Right lobe of liver (tissue), 4 donors: ENCODE measurements at regions not wholly inside any gene's neighbourhood (a gene's known extent, or its start where the extent isn't known, plus 50 kb on each side); places are given as distances from the start of the nearest gene placed in this dataset.

Experiments
- POLR2A ChIP-seq: fragments of 450-650 bp; IDR thresholded peaks from one replicate; pipeline ENCODE4 v1.6.1; 2017; ENCODE audit warnings: antibody characterized with exemption, mild to moderate bottlenecking
- TF ChIP-seq, protein P1 (sequence below), 4 donors: fragments of 200-600 bp in 3 of 4; fragments of 450-650 bp in 1 of 4; IDR thresholded peaks; one replicate each; pipeline versions ENCODE4 v1.5.1 to v1.8.0; 2016 to 2022; ENCODE audit warnings: antibody characterized with exemption in 4 of 4, mild to moderate bottlenecking in 2 of 4
- donor health status: DM: no; HTN: no; CAD: no.
- donor health status: DM: no; HTN: no; CAD: no.
- donor health status: DM: no; HTN: yes; CAD: no.

DNA sequence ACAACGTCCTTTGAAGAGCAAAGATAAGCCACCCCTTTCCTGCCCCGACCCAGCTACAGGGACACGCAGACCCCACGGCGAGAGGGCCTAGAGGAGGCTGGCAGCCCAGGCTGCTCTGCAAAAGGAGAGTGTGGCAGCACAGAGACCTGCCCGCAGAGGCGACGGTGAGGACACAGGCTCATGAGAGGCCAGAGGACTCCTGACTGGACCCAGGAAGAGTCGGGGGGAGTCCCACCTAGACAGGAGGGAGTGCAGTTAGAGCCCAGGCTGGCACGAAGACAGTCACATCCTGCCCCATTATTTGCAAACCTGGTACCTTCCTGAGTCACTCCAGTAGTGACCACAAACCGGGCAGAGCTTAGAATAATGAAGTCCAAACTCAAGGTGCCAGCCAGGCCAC, 227.7 kb upstream of the CDH4 start:
- TF ChIP-seq, protein P1, sequence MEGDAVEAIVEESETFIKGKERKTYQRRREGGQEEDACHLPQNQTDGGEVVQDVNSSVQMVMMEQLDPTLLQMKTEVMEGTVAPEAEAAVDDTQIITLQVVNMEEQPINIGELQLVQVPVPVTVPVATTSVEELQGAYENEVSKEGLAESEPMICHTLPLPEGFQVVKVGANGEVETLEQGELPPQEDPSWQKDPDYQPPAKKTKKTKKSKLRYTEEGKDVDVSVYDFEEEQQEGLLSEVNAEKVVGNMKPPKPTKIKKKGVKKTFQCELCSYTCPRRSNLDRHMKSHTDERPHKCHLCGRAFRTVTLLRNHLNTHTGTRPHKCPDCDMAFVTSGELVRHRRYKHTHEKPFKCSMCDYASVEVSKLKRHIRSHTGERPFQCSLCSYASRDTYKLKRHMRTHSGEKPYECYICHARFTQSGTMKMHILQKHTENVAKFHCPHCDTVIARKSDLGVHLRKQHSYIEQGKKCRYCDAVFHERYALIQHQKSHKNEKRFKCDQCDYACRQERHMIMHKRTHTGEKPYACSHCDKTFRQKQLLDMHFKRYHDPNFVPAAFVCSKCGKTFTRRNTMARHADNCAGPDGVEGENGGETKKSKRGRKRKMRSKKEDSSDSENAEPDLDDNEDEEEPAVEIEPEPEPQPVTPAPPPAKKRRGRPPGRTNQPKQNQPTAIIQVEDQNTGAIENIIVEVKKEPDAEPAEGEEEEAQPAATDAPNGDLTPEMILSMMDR (IDR thresholded peaks at IDR 0.05) = no peak
- TF ChIP-seq POLR2A = no peak
